ENCODE measurements at regions not wholly inside any gene's neighbourhood (a gene's known extent, or its start where the extent isn't known, plus 50 kb on each side); places are given as distances from the start of the nearest gene placed in this dataset.

DNA sequence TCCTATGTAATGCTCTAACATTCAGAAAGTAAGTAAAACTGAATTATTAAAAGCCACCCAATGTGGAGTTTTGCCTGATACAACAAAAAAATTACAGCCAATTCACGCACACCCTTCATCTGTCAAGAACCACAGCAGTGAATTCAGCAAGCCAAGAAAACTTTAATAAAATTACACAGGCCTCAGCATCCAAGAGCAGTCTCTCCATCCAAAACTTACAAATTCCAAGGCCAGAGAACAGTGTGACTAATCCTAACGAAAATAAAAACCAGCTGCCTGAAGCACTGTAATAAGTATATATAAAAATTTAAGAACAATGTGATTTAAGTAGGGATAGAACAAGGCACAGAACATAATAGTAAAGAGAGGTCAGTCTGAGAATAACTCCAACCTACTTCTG lies 54.2 kb downstream of the SIX6 start:
- H3K4me3 ChIP-seq: no peak overlapping the region
- TF ChIP-seq POLR2A (IDR thresholded peaks at IDR 0.05): no peak
- TF ChIP-seq, protein P1, sequence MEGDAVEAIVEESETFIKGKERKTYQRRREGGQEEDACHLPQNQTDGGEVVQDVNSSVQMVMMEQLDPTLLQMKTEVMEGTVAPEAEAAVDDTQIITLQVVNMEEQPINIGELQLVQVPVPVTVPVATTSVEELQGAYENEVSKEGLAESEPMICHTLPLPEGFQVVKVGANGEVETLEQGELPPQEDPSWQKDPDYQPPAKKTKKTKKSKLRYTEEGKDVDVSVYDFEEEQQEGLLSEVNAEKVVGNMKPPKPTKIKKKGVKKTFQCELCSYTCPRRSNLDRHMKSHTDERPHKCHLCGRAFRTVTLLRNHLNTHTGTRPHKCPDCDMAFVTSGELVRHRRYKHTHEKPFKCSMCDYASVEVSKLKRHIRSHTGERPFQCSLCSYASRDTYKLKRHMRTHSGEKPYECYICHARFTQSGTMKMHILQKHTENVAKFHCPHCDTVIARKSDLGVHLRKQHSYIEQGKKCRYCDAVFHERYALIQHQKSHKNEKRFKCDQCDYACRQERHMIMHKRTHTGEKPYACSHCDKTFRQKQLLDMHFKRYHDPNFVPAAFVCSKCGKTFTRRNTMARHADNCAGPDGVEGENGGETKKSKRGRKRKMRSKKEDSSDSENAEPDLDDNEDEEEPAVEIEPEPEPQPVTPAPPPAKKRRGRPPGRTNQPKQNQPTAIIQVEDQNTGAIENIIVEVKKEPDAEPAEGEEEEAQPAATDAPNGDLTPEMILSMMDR (IDR thresholded peaks at IDR 0.05): no peak
- no peak for DNase-seq
- H3K27ac ChIP-seq: no peak overlapping the region
- no peaks in the 10 kb centered on the region for H3K9me3 ChIP-seq (replicated peaks in 1 of 3)
- no peaks in the 10 kb centered on the region for H3K4me1 ChIP-seq (replicated peaks in 1 of 2)
- no peaks in the 10 kb centered on the region for H3K27me3 ChIP-seq
- H3K36me3 ChIP-seq (replicated peaks in 1 of 2): no peaks in the 10 kb centered on the region
- WGBS, 4 donors: 7 to 31% (median 11%) methylated on average over 2 of the region's 2 CpGs
- intact Hi-C loops (cut with DNase I): loop anchor here in 1 of 2 donors (5.0 kb wide), 1 partner anchor 216 kb away; no protein-coding TSS in a partner anchor

DNA sequence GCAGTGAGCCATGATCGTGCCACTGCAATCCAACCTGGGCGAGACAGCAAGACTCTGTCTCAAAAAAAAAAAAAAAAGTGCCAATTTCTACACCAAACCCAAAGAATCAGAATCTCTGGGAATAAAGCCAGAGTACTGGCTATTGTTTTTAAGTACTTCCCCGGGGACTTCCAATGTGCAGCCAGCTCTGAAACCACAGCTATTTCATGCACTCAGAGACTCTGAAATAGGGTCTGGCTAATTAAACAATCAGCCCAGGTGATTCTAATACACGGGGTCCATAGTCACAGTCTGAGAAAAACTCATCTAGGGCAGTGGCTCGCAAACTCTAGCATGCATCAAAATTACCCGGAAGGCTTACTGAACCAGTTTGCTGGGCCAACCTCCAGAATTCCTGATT lies 56.3 kb downstream of the SIX6 start:
- H3K36me3 ChIP-seq (replicated peaks in 1 of 2): no peaks in the 10 kb centered on the region
- TF ChIP-seq, protein P1 (IDR thresholded peaks at IDR 0.05): no peak
- TF ChIP-seq POLR2A (IDR thresholded peaks at IDR 0.05): no peak
- DNase-seq: no peak
- H3K4me3 ChIP-seq: no peak overlapping the region
- H3K27ac ChIP-seq: no peak overlapping the region
- H3K9me3 ChIP-seq (replicated peaks in 1 of 3): no peaks in the 10 kb centered on the region
- WGBS, 4 donors: 81 to 86% (median 83%) methylated on average over 6 of the region's 6 CpGs
- H3K4me1 ChIP-seq (replicated peaks in 1 of 2): no peaks in the 10 kb centered on the region
- intact Hi-C loops (cut with DNase I): no loop called here
- no peaks in the 10 kb centered on the region for H3K27me3 ChIP-seq

DNA sequence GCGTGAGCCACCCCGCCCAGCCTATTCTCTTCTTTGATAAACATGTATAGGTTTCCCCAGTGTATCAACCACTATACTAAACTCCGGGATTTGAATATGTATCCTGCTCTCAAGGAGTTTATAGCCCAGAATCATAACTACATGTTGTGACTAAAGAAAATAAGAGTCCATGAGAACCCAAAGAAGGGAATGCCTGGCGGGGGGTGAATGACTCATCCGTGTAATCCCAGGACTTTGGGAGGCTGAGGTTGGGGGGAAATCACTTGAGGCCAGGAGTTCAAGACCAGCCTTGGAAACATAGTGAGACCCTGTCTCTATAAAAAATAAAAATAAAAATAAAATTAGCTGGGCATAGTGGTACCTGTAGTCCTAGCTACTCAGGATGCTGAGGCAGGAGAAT lies 57.2 kb downstream of the SIX6 start:
- Histone ChIP-seq H3K36me3 (replicated peaks in 1 of 2) (no peaks in the 10 kb centered on the region), H3K9me3 (replicated peaks in 1 of 3) (no peaks in the 10 kb centered on the region), H3K4me1 (replicated peaks in 1 of 2) (no peaks in the 10 kb centered on the region), H3K27ac (no peak overlapping the region), H3K27me3 (no peaks in the 10 kb centered on the region), H3K4me3 (no peak overlapping the region)
- DNase-seq: no peak
- intact Hi-C loops (cut with DNase I): no loop called here
- TF ChIP-seq, protein P1 (IDR thresholded peaks at IDR 0.05): no peak
- no peak for TF ChIP-seq POLR2A (IDR thresholded peaks at IDR 0.05)
- 83 to 88% (median 85%) methylated on average over 5 of the region's 5 CpGs for WGBS, 4 donors

DNA sequence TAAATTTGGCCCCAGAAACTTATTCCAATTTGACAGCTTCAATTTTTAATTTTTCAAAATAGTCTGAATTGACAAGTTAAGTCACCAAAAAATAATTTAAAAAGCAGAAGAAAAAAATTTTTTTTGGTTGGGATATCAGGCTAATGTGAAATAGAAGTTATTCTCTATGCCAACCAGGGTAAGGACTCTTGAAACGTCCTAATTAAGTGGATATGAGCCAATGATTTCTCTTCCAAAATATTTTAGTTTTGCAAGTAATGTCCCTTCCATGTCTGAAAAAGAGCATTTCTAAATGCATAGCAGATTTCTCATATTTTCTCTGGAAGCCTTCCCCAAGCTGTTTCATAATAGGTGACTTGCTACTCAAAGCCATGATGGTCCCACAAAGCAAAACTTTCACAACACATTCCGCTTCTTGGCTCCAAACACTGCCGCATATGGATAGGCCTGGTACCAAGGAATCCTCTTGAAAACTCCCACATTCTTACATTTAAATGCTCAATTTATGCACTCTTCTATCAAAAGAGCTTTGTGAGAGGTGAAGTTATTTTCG lies 65.1 kb downstream of the SIX6 start:
- Histone ChIP-seq H3K4me3 (no peak overlapping the region), H3K36me3 (replicated peaks in 1 of 2) (no peaks in the 10 kb centered on the region), H3K9me3 (replicated peaks in 1 of 3) (no peaks in the 10 kb centered on the region), H3K27me3 (no peaks in the 10 kb centered on the region), H3K4me1 (replicated peaks in 1 of 2) (no peaks in the 10 kb centered on the region), H3K27ac (no peak overlapping the region)
- intact Hi-C loops (cut with DNase I): no loop called here
- DNase-seq: no peak
- TF ChIP-seq, protein P1 (IDR thresholded peaks at IDR 0.05): no peak
- TF ChIP-seq POLR2A (IDR thresholded peaks at IDR 0.05): no peak
- WGBS, 4 donors: 69 to 80% (median 71%) methylated on average over 4 of the region's 4 CpGs
